GM19324 (cell line): ENCODE measurements at regions not wholly inside any gene's neighbourhood (a gene's known extent, or its start where the extent isn't known, plus 50 kb on each side); places are given as distances from the start of the nearest gene placed in this dataset.

Experiments used
- ATAC-seq: cut with Tn5 transposase; IDR thresholded peaks from one replicate; pipeline ENCODE4 v1.9.1; 2021; ENCODE audit warnings: mild to moderate bottlenecking, moderate library complexity; ENCODE audit not compliant: unreplicated experiment, low FRiP score

- no peak for ATAC-seq
These were observed 66.5 kb upstream of the GALNT9 start for GRCh38 chr12:132395908-132396305.

GRCh38 chr12:132395192-132395907 lies 66.0 kb upstream of the GALNT9 start:
- ATAC-seq, result no peak

GRCh38 chr12:132393991-132394949 lies 64.9 kb upstream of the GALNT9 start:
- no peak for ATAC-seq

GRCh38 chr12:132393245-132393795 lies 63.9 kb upstream of the GALNT9 start:
- ATAC-seq, result no peak

- ATAC-seq, result no peak
These were observed 63.2 kb upstream of the GALNT9 start for GRCh38 chr12:132392389-132393244.

- no peak for ATAC-seq
These were observed 62.1 kb upstream of the GALNT9 start for GRCh38 chr12:132391326-132392041.

- no peak for ATAC-seq
These were observed 61.1 kb upstream of the GALNT9 start for GRCh38 chr12:132390287-132391076.

GRCh38 chr12:132389526-132390286 lies 60.3 kb upstream of the GALNT9 start:
- ATAC-seq, result no peak

- no peak for ATAC-seq
These were observed 59.6 kb upstream of the GALNT9 start for GRCh38 chr12:132389026-132389425.

GRCh38 chr12:132388379-132389015 lies 59.1 kb upstream of the GALNT9 start:
- no peak for ATAC-seq

- no peak for ATAC-seq
These were observed 57.6 kb upstream of the GALNT9 start for GRCh38 chr12:132386926-132387497.

GRCh38 chr12:132385923-132386751 lies 56.7 kb upstream of the GALNT9 start:
- no peak for ATAC-seq

GRCh38 chr12:132384916-132385774 lies 55.8 kb upstream of the GALNT9 start:
- no peak for ATAC-seq

GRCh38 chr12:132380641-132381040 lies 51.3 kb upstream of the GALNT9 start:
- no peak for ATAC-seq

GRCh38 chr12:132379996-132380395 lies 50.6 kb upstream of the GALNT9 start:
- no peak for ATAC-seq

- ATAC-seq, result no peak
These were observed 50.2 kb upstream of the GALNT9 start for GRCh38 chr12:132379576-132379975.
